Ishikawa (cell line): ENCODE measurements at regions not wholly inside any gene's neighbourhood (a gene's known extent, or its start where the extent isn't known, plus 50 kb on each side); places are given as distances from the start of the nearest gene placed in this dataset.

Experiments
- CEBPB ChIP-seq: IDR thresholded peaks from 2 replicates; pipeline ENCODE4 v1.6.1; 2012
- CREB1 ChIP-seq: IDR thresholded peaks from 2 replicates; pipeline ENCODE4 v1.6.1; 2012; ENCODE audit warnings: low read depth
- EGR1 ChIP-seq: IDR thresholded peaks from 2 replicates; pipeline ENCODE4 v1.6.1; 2012
- EP300 ChIP-seq: IDR thresholded peaks from 2 replicates; pipeline ENCODE4 v1.6.1; 2012; ENCODE audit warnings: borderline replicate concordance
- FOXM1 ChIP-seq: IDR thresholded peaks from 2 replicates; pipeline ENCODE4 v1.6.1; 2012; ENCODE audit warnings: low read depth, borderline replicate concordance
- MAX ChIP-seq: IDR thresholded peaks from 2 replicates; pipeline ENCODE4 v1.6.1; 2012
- NFIC ChIP-seq: IDR thresholded peaks from 2 replicates; pipeline ENCODE4 v1.6.1; 2012
- RAD21 ChIP-seq: IDR thresholded peaks from 2 replicates; pipeline ENCODE4 v1.6.1; 2012; ENCODE audit warnings: low read depth
- TAF1 ChIP-seq: IDR thresholded peaks from 2 replicates; pipeline ENCODE4 v1.6.1; 2012; ENCODE audit warnings: low read depth, mild to moderate bottlenecking
- TCF12 ChIP-seq: IDR thresholded peaks from 2 replicates; pipeline ENCODE4 v1.6.1; 2012; ENCODE audit warnings: low read depth
- TEAD4 ChIP-seq: IDR thresholded peaks from 2 replicates; pipeline ENCODE4 v1.6.1; 2012
- USF1 ChIP-seq: IDR thresholded peaks from 2 replicates; pipeline ENCODE4 v1.6.1; 2012
- YY1 ChIP-seq: IDR thresholded peaks from 2 replicates; pipeline ENCODE4 v1.6.1; 2012; ENCODE audit warnings: low read depth

GRCh38 chr13:99150575-99151361, 49.9 kb upstream of the UBAC2 start:
- no peak for TF ChIP-seq TCF12
- TF ChIP-seq FOXM1, result no peak
- TF ChIP-seq MAX, result no peak
- TF ChIP-seq EP300, result no peak
- TF ChIP-seq EGR1, result no peak
- TF ChIP-seq USF1, result no peak
- no peak for TF ChIP-seq CREB1
- no peak for TF ChIP-seq RAD21
- TF ChIP-seq TAF1, result no peak
- TF ChIP-seq CEBPB, result no peak
- TF ChIP-seq YY1, result no peak
- peak; percentile 20; the same call in 1 of the 2 replicates for TF ChIP-seq TEAD4
- no peak for TF ChIP-seq NFIC
